Lower lobe of right lung (tissue), 2 donors: ENCODE measurements at regions not wholly inside any gene's neighbourhood (a gene's known extent, or its start where the extent isn't known, plus 50 kb on each side); places are given as distances from the start of the nearest gene placed in this dataset.

Experiments
- ATAC-seq, 2 donors: fragments of 200-7000 bp; cut with Tn5 transposase; one replicate each; pipeline ENCODE4 v1.9.1; 2020 to 2022; ENCODE audit warnings: mild to moderate bottlenecking in 2 of 2, moderate library complexity in 2 of 2
- DNase-seq: peaks from one replicate; pipeline ENCODE4 v3.0.0-alpha.2; 2020
- H3K27ac ChIP-seq: fragments of 200-600 bp; one replicate; pipeline ENCODE4 v1.8.0; 2022
- H3K27me3 ChIP-seq: fragments of 200-600 bp; one replicate; pipeline ENCODE4 v1.8.0; 2022; ENCODE audit warnings: low read depth
- H3K36me3 ChIP-seq: fragments of 200-600 bp; one replicate; pipeline ENCODE4 v1.8.0; 2022; ENCODE audit warnings: mild to moderate bottlenecking
- H3K4me1 ChIP-seq: fragments of 200-600 bp; one replicate; pipeline ENCODE4 v1.8.0; 2022
- H3K4me3 ChIP-seq: fragments of 200-600 bp; one replicate; pipeline ENCODE4 v1.8.0; 2022; ENCODE audit warnings: mild to moderate bottlenecking
- H3K9me3 ChIP-seq: fragments of 200-600 bp; one replicate; pipeline ENCODE4 v1.8.0; 2022
- intact Hi-C: fragments of 100-400 bp; cut with DNase I; formaldehyde crosslinking; loops from one replicate; pipeline ENCODE4 v1.11.0; 2022
- TF ChIP-seq, protein P1 (sequence below): fragments of 200-600 bp; IDR thresholded peaks from one replicate; pipeline ENCODE4 v1.8.0; 2022; ENCODE audit warnings: antibody characterized with exemption, mild to moderate bottlenecking
- donor health status: DM: no; HTN: yes; CAD: no; lungs with severe emphysema.

DNA sequence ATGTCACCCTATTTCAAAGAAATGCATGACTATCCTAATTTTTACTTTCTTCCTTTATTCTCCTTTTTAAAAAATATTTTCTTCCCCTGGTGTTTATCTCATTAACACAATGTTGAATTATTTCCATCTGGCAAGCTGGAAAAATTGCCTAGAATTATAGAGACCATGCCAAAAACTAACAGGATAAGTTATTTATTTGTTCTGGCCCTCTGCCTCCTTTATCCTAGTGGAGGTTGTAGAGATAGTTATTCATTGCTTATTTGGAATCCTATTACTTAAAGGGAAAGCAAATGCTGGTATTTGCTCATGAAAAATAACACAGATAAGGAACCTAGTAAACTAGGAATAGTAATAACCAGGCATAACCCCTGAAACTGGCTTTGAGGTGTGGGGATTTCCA lies 684.9 kb upstream of the KIF2B start:
- no peaks in the 10 kb centered on the region for H3K36me3 ChIP-seq
- intact Hi-C loops = no loop called here
- no peak for DNase-seq
- H3K4me3 ChIP-seq = no peak overlapping the region
- TF ChIP-seq, protein P1, sequence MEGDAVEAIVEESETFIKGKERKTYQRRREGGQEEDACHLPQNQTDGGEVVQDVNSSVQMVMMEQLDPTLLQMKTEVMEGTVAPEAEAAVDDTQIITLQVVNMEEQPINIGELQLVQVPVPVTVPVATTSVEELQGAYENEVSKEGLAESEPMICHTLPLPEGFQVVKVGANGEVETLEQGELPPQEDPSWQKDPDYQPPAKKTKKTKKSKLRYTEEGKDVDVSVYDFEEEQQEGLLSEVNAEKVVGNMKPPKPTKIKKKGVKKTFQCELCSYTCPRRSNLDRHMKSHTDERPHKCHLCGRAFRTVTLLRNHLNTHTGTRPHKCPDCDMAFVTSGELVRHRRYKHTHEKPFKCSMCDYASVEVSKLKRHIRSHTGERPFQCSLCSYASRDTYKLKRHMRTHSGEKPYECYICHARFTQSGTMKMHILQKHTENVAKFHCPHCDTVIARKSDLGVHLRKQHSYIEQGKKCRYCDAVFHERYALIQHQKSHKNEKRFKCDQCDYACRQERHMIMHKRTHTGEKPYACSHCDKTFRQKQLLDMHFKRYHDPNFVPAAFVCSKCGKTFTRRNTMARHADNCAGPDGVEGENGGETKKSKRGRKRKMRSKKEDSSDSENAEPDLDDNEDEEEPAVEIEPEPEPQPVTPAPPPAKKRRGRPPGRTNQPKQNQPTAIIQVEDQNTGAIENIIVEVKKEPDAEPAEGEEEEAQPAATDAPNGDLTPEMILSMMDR = no peak
- no peak overlapping the region for H3K27ac ChIP-seq
- no peaks in the 10 kb centered on the region for H3K4me1 ChIP-seq
- H3K27me3 ChIP-seq = no peaks in the 10 kb centered on the region
- no peak for ATAC-seq
- H3K9me3 ChIP-seq = no peaks in the 10 kb centered on the region

DNA sequence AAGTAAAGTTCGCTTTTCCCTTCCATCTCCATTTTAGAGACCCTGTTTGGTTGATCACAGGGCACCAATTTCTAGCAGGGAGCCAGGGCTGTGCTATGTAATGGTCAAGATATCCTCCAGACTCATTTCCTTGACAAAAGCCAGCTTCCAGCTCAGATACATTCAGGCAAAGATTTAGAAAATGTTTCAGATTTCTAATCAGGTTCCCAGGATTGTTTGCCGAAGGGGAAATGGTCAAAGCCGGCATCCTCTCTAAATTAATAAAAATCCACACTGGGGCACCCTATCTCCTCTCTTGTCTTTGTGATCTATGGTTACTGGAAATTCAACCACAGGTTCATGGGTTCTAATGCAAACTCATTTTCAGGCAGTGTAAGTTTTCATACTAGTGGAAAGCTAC lies 686.8 kb upstream of the KIF2B start:
- Histone ChIP-seq H3K27me3 (no peaks in the 10 kb centered on the region), H3K4me3 (no peak overlapping the region), H3K36me3 (no peaks in the 10 kb centered on the region), H3K27ac (no peak overlapping the region), H3K9me3 (no peaks in the 10 kb centered on the region), H3K4me1 (no peaks in the 10 kb centered on the region)
- intact Hi-C loops = no loop called here
- TF ChIP-seq, protein P1 = no peak
- no peak for ATAC-seq
- DNase-seq = no peak

DNA sequence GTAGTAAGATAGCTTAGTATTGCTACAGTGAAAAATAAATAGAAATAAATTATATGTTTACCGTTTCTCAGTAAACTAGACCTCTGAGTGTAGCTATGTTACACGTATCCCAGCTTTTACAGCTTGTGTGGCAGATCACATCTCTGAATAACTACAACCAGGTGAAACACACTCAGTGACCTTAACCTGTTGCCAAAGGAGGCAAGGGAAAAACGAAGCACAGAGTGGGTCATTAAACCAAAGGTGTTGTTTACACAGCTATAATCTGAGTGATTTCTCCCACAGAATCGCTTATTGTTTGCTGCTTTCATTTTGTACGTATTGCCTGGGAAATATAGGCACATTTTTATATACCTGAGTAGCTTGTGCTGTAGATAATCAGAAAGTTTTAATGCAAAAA lies 688.2 kb upstream of the KIF2B start:
- no peak for ATAC-seq
- Histone ChIP-seq H3K4me3 (no peak overlapping the region), H3K9me3 (no peaks in the 10 kb centered on the region), H3K27ac (no peak overlapping the region), H3K27me3 (no peaks in the 10 kb centered on the region), H3K4me1 (no peaks in the 10 kb centered on the region), H3K36me3 (no peaks in the 10 kb centered on the region)
- intact Hi-C loops = no loop called here
- TF ChIP-seq, protein P1 = no peak
- DNase-seq = no peak

DNA sequence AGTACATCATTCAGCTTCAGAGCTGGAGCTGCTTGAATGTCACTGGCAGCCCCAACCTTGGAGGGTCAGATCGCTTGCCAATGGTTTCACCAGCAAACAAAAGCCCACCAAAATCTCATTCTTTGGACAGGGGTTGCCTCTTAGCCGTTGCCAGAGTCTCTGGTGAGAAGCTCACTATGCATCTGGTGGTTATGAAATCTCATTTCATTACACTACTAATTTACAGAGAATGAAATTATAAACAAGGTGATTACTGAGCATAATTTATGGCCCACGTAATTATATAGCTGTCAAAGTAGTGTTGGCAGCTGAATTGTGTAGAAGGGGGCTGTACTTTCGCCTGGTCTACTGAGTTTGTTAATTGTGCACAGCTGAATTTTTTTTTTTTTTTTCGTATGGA lies 688.9 kb upstream of the KIF2B start:
- TF ChIP-seq, protein P1 = no peak
- Histone ChIP-seq H3K9me3 (no peaks in the 10 kb centered on the region), H3K27me3 (no peaks in the 10 kb centered on the region), H3K4me3 (no peak overlapping the region), H3K36me3 (no peaks in the 10 kb centered on the region), H3K27ac (no peak overlapping the region), H3K4me1 (no peaks in the 10 kb centered on the region)
- intact Hi-C loops = no loop called here
- ATAC-seq (no peak), DNase-seq (no peak)

DNA sequence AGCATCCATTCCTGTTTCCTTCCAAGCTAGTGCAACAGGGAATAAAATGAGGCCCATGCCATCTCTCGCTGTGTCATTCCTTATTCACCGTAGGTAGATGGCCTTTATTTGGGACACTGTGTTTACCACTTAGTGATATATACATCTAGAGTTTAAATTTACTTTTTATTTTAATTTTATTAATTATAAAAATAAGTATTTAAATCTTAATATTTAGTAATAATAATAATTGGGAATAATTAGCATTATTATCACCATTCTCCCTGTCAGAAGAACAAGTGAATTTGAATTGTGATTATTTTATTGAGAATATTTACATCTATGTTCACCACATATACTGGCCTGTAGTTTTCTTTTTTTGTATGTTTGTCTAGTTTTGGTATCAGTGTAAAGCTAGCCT lies 692.9 kb upstream of the KIF2B start:
- TF ChIP-seq, protein P1 = no peak
- no peak overlapping the region for H3K27ac ChIP-seq
- no peaks in the 10 kb centered on the region for H3K36me3 ChIP-seq
- intact Hi-C loops = no loop called here
- no peaks in the 10 kb centered on the region for H3K27me3 ChIP-seq
- H3K4me1 ChIP-seq = no peaks in the 10 kb centered on the region
- no peaks in the 10 kb centered on the region for H3K9me3 ChIP-seq
- DNase-seq (no peak), ATAC-seq (no peak)
- H3K4me3 ChIP-seq = no peak overlapping the region

DNA sequence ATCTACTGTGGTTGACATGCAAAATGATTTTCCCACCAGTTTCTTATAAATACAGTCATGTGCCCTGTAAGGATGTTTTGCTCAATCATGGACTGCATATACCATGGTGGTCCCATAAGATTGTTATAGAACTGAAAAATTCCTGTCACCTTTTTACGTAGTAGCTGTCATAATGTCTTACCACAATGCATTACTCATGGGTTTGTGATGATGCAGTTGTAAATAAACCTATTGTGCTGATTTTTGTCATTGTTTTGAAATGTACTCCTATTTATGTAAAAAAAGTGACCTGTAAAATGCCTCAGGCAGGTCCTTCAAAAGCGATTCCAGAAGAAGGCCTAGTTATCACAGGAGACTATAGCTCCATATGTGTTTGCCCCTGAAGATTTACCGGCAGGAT lies 695.4 kb upstream of the KIF2B start:
- DNase-seq (no peak), ATAC-seq (no peak)
- TF ChIP-seq, protein P1 = no peak
- Histone ChIP-seq H3K36me3 (no peaks in the 10 kb centered on the region), H3K4me1 (no peaks in the 10 kb centered on the region), H3K27ac (no peak overlapping the region), H3K27me3 (no peaks in the 10 kb centered on the region), H3K9me3 (no peaks in the 10 kb centered on the region), H3K4me3 (no peak overlapping the region)
- intact Hi-C loops = no loop called here
